GM19239 (cell line): ENCODE measurements at regions not wholly inside any gene's neighbourhood (a gene's known extent, or its start where the extent isn't known, plus 50 kb on each side); places are given as distances from the start of the nearest gene placed in this dataset.

Experiments
- DNase-seq: peaks from one replicate; pipeline ENCODE4 v3.0.0; 2011; ENCODE audit warnings: low spot score; ENCODE audit not compliant: insufficient read length
- FAIRE-seq: peaks from 2 replicates; lab custom pipeline; 2011; peaks lifted over from hg19 to GRCh38; lab: Jason Lieb, UNC

- DNase-seq = no peak
- no peak for FAIRE-seq
Observed at GRCh38 chr2:19731515-19731914, 170.3 kb downstream of the TTC32 start.

GRCh38 chr2:19731037-19731436 lies 170.7 kb downstream of the TTC32 start:
- DNase-seq (no peak), FAIRE-seq (no peak)

- no peak for DNase-seq
- FAIRE-seq = no peak
Observed at GRCh38 chr2:19728125-19728524, 173.7 kb downstream of the TTC32 start.

- no peak for FAIRE-seq
- no peak for DNase-seq
Observed at GRCh38 chr2:19725392-19725791, 176.4 kb downstream of the TTC32 start.

GRCh38 chr2:19723021-19723420 lies 178.8 kb downstream of the TTC32 start:
- no peak for DNase-seq
- no peak for FAIRE-seq

- no peak for DNase-seq
- FAIRE-seq = no peak
Observed at GRCh38 chr2:19722531-19722971, 179.2 kb downstream of the TTC32 start.

GRCh38 chr2:19720306-19720705 lies 181.5 kb downstream of the TTC32 start:
- FAIRE-seq (no peak), DNase-seq (no peak)

- FAIRE-seq (no peak), DNase-seq (no peak)
Observed at GRCh38 chr2:19719540-19719939, 182.2 kb downstream of the TTC32 start.

GRCh38 chr2:19717446-19717845 lies 184.3 kb downstream of the TTC32 start:
- FAIRE-seq = no peak

GRCh38 chr2:19714926-19715325 lies 186.9 kb downstream of the TTC32 start:
- DNase-seq (no peak), FAIRE-seq (no peak)

More at GRCh38 chr2:19717446-19717845, 184.3 kb downstream of the TTC32 start:
- no peak for DNase-seq

- DNase-seq = no peak
- no peak for FAIRE-seq
Observed at GRCh38 chr2:19712850-19713249, 188.9 kb downstream of the TTC32 start.

- no peak for DNase-seq
- FAIRE-seq = no peak
Observed at GRCh38 chr2:19711470-19712372, 190.1 kb downstream of the TTC32 start.

GRCh38 chr2:19710230-19710629 lies 191.6 kb downstream of the TTC32 start:
- FAIRE-seq = no peak
- no peak for DNase-seq

- FAIRE-seq = no peak
- DNase-seq = no peak
Observed at GRCh38 chr2:19709553-19709952, 192.2 kb downstream of the TTC32 start.

- DNase-seq (no peak), FAIRE-seq (no peak)
Observed at GRCh38 chr2:19708776-19709175, 193.0 kb downstream of the TTC32 start.

GRCh38 chr2:19706332-19706731 lies 195.5 kb downstream of the TTC32 start:
- no peak for FAIRE-seq

GRCh38 chr2:19702267-19702666 lies 199.5 kb downstream of the TTC32 start:
- DNase-seq (no peak), FAIRE-seq (no peak)

More at GRCh38 chr2:19706332-19706731, 195.5 kb downstream of the TTC32 start:
- no peak for DNase-seq

GRCh38 chr2:19700861-19701585 lies 200.8 kb downstream of the TTC32 start:
- no peak for DNase-seq
- no peak for FAIRE-seq

GRCh38 chr2:19697131-19697530 lies 204.7 kb downstream of the TTC32 start:
- FAIRE-seq (no peak), DNase-seq (no peak)

- FAIRE-seq = no peak
Observed at GRCh38 chr2:19695706-19696105, 206.1 kb downstream of the TTC32 start.

GRCh38 chr2:19691892-19692291 lies 209.9 kb downstream of the TTC32 start:
- no peak for FAIRE-seq

More at GRCh38 chr2:19695706-19696105, 206.1 kb downstream of the TTC32 start:
- no peak for DNase-seq

More at GRCh38 chr2:19691892-19692291, 209.9 kb downstream of the TTC32 start:
- no peak for DNase-seq
